HepG2 (cell line): ENCODE measurements at regions not wholly inside any gene's neighbourhood (a gene's known extent, or its start where the extent isn't known, plus 50 kb on each side); places are given as distances from the start of the nearest gene placed in this dataset.

ENCODE experiments used
- ATAC-seq: fragments of 200-7000 bp; cut with Tn5 transposase; 3 replicates; pipeline ENCODE4 v1.9.1; 2020; ENCODE audit warnings: mild to moderate bottlenecking, moderate library complexity
- BruUV-seq: library from RNA; stranded (reverse); fragments of 400-500 nt; replicated peaks from 2 replicates; lab custom pipeline; 2021; lab: Mats Ljungman, UMichigan
- CTCF ChIA-PET: fragments of 300-600 bp; formaldehyde crosslinking; extraction: SDS; loops from one replicate; lab custom pipeline; 2021; ENCODE audit warnings: low total read pairs, inconsistent platforms, low intra/inter-chr PET ratio; lab: Yijun Ruan, JAX
- POLR2A ChIA-PET: fragments of 350-600 bp; sonication (Branson Sonifier 250); formaldehyde crosslinking; loops from one replicate; lab custom pipeline; 2020; ENCODE audit warnings: antibody characterized with exemption, inconsistent platforms; lab: Yijun Ruan, JAX
- DNase-seq: peaks from one replicate; pipeline ENCODE4 v3.0.0-alpha.2; 2015; ENCODE audit warnings: low spot score
- FAIRE-seq: peaks from 3 replicates; lab custom pipeline; 2011; peaks lifted over from hg19 to GRCh38; lab: Jason Lieb, UNC
- H2AFZ ChIP-seq: one replicate; pipeline ENCODE4 v1.6.1; 2011; ENCODE audit warnings: low read length, inconsistent platforms
- H3K27ac ChIP-seq: fragments of 300-600 bp; 3 replicates; pipeline ENCODE4 v1.8.0; 2011; ENCODE audit warnings: mixed run types, mild to moderate bottlenecking, mixed read lengths, low read length, inconsistent platforms; ENCODE audit not compliant: insufficient read depth; ENCODE audit errors: extremely low read length
- H3K27me3 ChIP-seq, 2 experiments: fragments of 200-600 bp in 1 of 2; 2 replicates in 1 of 2; 3 replicates in 1 of 2; pipeline versions ENCODE4 v1.6.0 to v1.8.0; 2011; ENCODE audit warnings: low read length in 2 of 2, mild to moderate bottlenecking in 2 of 2, moderate library complexity in 2 of 2, inconsistent platforms in 1 of 2; ENCODE audit not compliant: insufficient read depth in 2 of 2, control insufficient read depth in 1 of 2
- H3K36me3 ChIP-seq, 2 experiments: fragments of 200-600 bp in 1 of 2; replicated peaks in 1 of 2; 2 replicates in 1 of 2; 3 replicates in 1 of 2; pipeline versions ENCODE4 v1.5.1 to v1.8.0; 2011; ENCODE audit warnings: low read length in 2 of 2, inconsistent platforms in 1 of 2; ENCODE audit not compliant: insufficient read depth in 2 of 2, control insufficient read depth in 1 of 2
- H3K4me1 ChIP-seq: 2 replicates; pipeline ENCODE4 v1.5.1; 2012; ENCODE audit warnings: low read length, inconsistent platforms; ENCODE audit not compliant: insufficient read depth
- H3K4me2 ChIP-seq: 2 replicates; pipeline ENCODE4 v1.6.0; 2011; ENCODE audit warnings: low read depth, low read length, inconsistent platforms
- H3K4me3 ChIP-seq, 3 experiments: fragments of 200-600 bp in 1 of 3; sonication (generic), shearing (Covaris generic) in 1 of 3; replicated peaks in 1 of 3; 2 replicates each; pipeline ENCODE4 v1.5.1; 2011 to 2016; ENCODE audit warnings: low read length in 3 of 3, inconsistent platforms in 2 of 3, low read depth in 2 of 3, mild to moderate bottlenecking in 2 of 3, control low read depth in 1 of 3, mixed read lengths in 1 of 3; ENCODE audit not compliant: insufficient read depth in 1 of 3
- H3K79me2 ChIP-seq: one replicate; pipeline ENCODE4 v1.6.1; 2011; ENCODE audit warnings: low read length, inconsistent platforms; ENCODE audit not compliant: insufficient read depth
- H3K9ac ChIP-seq: 2 replicates; pipeline ENCODE4 v1.6.0; 2011; ENCODE audit warnings: mild to moderate bottlenecking, low read depth, low read length, inconsistent platforms; ENCODE audit not compliant: insufficient read depth
- H3K9me3 ChIP-seq: 2 replicates; pipeline ENCODE4 v1.5.1; 2012; ENCODE audit warnings: mild to moderate bottlenecking, low read length
- H4K20me1 ChIP-seq: 2 replicates; pipeline ENCODE4 v1.6.0; 2011; ENCODE audit warnings: inconsistent platforms, mild to moderate bottlenecking, low read length, moderate library complexity; ENCODE audit not compliant: insufficient read depth
- FOSL1 ChIP-seq: sonication (generic); formaldehyde crosslinking; IDR thresholded peaks from 2 replicates; pipeline ENCODE4 v1.9.0; 2021; ENCODE audit warnings: missing genetic modification reagents, borderline replicate concordance
- HHEX ChIP-seq: IDR thresholded peaks from 2 replicates; pipeline ENCODE4 v1.6.1; 2016; ENCODE audit warnings: control low read depth
- NFYB ChIP-seq: sonication (generic); formaldehyde crosslinking; IDR thresholded peaks from 2 replicates; pipeline ENCODE4 v1.4.0; 2020; ENCODE audit warnings: missing genetic modification reagents
- NR2F6 ChIP-seq, 2 experiments: IDR thresholded peaks; 2 replicates each; pipeline ENCODE4 v1.6.1; 2016; ENCODE audit warnings: antibody characterized with exemption in 1 of 2, mild to moderate bottlenecking in 1 of 2
- RBFOX2 ChIP-seq: fragments of 200-400 bp; formaldehyde crosslinking; IDR thresholded peaks from 2 replicates; pipeline ENCODE4 v1.6.1; 2017; ENCODE audit warnings: low read depth, mild to moderate bottlenecking, low read length
- REL ChIP-seq: sonication (generic); formaldehyde crosslinking; conservative IDR thresholded peaks from 2 replicates; pipeline ENCODE4 v1.8.0; 2022; ENCODE audit warnings: mild to moderate bottlenecking, missing genetic modification reagents, moderate library complexity
- SALL2 ChIP-seq: sonication (generic); formaldehyde crosslinking; IDR thresholded peaks from 2 replicates; pipeline ENCODE4 v1.8.1; 2023; ENCODE audit warnings: mild to moderate bottlenecking, missing genetic modification reagents, inconsistent platforms
- ZEB1 ChIP-seq: IDR thresholded peaks from 2 replicates; pipeline ENCODE4 v1.6.1; 2012; ENCODE audit warnings: mild to moderate bottlenecking, low read depth, inconsistent platforms; ENCODE audit not compliant: insufficient replicate concordance
- ZNF563 ChIP-seq: sonication (generic); formaldehyde crosslinking; IDR thresholded peaks from 2 replicates; pipeline ENCODE4 v1.8.0; 2022; ENCODE audit warnings: mild to moderate bottlenecking, moderate library complexity, missing genetic modification reagents
- ZSCAN31 ChIP-seq: sonication (generic); formaldehyde crosslinking; IDR thresholded peaks from 2 replicates; pipeline ENCODE4 v1.5.0; 2020; ENCODE audit warnings: low read depth, mild to moderate bottlenecking, missing genetic modification reagents
- WGBS: methylation state at CpG from one replicate; pipeline ENCODE4 v1.1.6; 2017; ENCODE audit warnings: low lambda C conversion rate; 5-methylcytosine and 5-hydroxymethylcytosine counted together
- in situ Hi-C: cut with HindIII; loops from 2 replicates; pipeline ENCODE4 v1.10.0; 2017; ENCODE audit warnings: low pct_unique_long_range_greater_than_20kb; ENCODE audit not compliant: extremely low pct_ligation_motif_present
- intact Hi-C: fragments of 100-400 bp; cut with micrococcal nuclease; formaldehyde crosslinking; loops from one replicate; pipeline ENCODE4 v1.10.0; 2022; ENCODE audit not compliant: unreplicated experiment
- TF ChIP-seq, protein P1 (sequence below): sonication (generic); formaldehyde crosslinking; IDR thresholded peaks from 2 replicates; pipeline ENCODE4 v1.5.1; 2020; ENCODE audit warnings: missing genetic modification reagents, mild to moderate bottlenecking, borderline replicate concordance
- TF ChIP-seq, protein P2 (sequence below): sonication (generic); formaldehyde crosslinking; IDR thresholded peaks from 2 replicates; pipeline ENCODE4 v1.5.1; 2020; ENCODE audit warnings: missing genetic modification reagents, mild to moderate bottlenecking, borderline replicate concordance

DNA sequence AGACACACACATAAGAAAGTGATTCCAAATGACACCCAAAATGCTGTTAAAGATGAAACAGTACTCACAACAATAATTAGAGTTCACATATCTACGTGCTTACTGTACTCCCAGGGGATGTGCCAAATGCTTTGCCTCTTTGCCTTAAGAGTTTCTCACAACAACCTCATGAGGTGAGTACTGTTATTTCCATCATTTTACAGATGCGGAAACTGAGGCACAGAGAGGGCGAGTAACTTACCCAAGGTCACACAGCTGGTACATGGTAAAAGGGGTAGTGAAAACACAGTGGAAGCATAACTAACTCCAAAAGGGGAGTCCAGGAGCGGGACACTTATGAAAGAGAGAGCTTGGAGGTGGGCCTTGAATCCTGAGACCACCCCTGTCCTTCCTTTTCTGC lies 171.8 kb downstream of the ACTL8 start:
- WGBS, result 17% methylated on average over 4 of the region's 4 CpGs
- no peaks in the 10 kb centered on the region for H3K79me2 ChIP-seq
- ATAC-seq, result no peak
- H3K9me3 ChIP-seq, result no peaks in the 10 kb centered on the region
- intact Hi-C loops, result no loop called here
- no peak overlapping the region for H3K4me3 ChIP-seq
- BruUV-seq, result no TSS peak
- H3K4me1 ChIP-seq, result no peaks in the 10 kb centered on the region
- H3K27me3 ChIP-seq, result peaks cover 0 to 5% of the 10 kb centered on the region in 2 experiments; a peak in 1 of 5 replicates
- ChIA-PET CTCF (no interaction called here), POLR2A (no interaction called here)
- H3K36me3 ChIP-seq, result no peaks in the 10 kb centered on the region
- in situ Hi-C loops, result no loop called here
- FAIRE-seq, result no peak
- no peak for DNase-seq
- no peak overlapping the region for H2AFZ ChIP-seq
- no peaks in the 10 kb centered on the region for H4K20me1 ChIP-seq
- no peak overlapping the region for H3K27ac ChIP-seq
- no peak overlapping the region for H3K4me2 ChIP-seq
- H3K9ac ChIP-seq, result no peak overlapping the region
- TF ChIP-seq ZEB1 (no peak), FOSL1 (no peak), ZSCAN31 (no peak), HHEX (CRISPR knock-in tag) (no peak), RBFOX2 (no peak), ZNF563 (CRISPR knock-in tag) (no peak), SALL2 (CRISPR knock-in tag) (no peak), REL (CRISPR knock-in tag) (no peak), NFYB (CRISPR knock-in tag) (no peak), NR2F6 (IDR thresholded peaks at IDR 0.05) (no peak), NR2F6 (CRISPR knock-in tag; IDR thresholded peaks at IDR 0.05) (no peak)
- TF ChIP-seq, protein P1, sequence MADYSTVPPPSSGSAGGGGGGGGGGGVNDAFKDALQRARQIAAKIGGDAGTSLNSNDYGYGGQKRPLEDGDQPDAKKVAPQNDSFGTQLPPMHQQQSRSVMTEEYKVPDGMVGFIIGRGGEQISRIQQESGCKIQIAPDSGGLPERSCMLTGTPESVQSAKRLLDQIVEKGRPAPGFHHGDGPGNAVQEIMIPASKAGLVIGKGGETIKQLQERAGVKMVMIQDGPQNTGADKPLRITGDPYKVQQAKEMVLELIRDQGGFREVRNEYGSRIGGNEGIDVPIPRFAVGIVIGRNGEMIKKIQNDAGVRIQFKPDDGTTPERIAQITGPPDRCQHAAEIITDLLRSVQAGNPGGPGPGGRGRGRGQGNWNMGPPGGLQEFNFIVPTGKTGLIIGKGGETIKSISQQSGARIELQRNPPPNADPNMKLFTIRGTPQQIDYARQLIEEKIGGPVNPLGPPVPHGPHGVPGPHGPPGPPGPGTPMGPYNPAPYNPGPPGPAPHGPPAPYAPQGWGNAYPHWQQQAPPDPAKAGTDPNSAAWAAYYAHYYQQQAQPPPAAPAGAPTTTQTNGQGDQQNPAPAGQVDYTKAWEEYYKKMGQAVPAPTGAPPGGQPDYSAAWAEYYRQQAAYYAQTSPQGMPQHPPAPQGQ (CRISPR knock-in tag), result no peak
- TF ChIP-seq, protein P2, sequence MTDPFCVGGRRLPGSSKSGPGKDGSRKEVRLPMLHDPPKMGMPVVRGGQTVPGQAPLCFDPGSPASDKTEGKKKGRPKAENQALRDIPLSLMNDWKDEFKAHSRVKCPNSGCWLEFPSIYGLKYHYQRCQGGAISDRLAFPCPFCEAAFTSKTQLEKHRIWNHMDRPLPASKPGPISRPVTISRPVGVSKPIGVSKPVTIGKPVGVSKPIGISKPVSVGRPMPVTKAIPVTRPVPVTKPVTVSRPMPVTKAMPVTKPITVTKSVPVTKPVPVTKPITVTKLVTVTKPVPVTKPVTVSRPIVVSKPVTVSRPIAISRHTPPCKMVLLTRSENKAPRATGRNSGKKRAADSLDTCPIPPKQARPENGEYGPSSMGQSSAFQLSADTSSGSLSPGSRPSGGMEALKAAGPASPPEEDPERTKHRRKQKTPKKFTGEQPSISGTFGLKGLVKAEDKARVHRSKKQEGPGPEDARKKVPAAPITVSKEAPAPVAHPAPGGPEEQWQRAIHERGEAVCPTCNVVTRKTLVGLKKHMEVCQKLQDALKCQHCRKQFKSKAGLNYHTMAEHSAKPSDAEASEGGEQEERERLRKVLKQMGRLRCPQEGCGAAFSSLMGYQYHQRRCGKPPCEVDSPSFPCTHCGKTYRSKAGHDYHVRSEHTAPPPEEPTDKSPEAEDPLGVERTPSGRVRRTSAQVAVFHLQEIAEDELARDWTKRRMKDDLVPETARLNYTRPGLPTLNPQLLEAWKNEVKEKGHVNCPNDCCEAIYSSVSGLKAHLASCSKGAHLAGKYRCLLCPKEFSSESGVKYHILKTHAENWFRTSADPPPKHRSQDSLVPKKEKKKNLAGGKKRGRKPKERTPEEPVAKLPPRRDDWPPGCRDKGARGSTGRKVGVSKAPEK, result no peak
